ENCODE measurements at regions not wholly inside any gene's neighbourhood (a gene's known extent, or its start where the extent isn't known, plus 50 kb on each side); places are given as distances from the start of the nearest gene placed in this dataset.

- no peak for TF ChIP-seq ZSCAN23 (tag by site-specific recombination; IDR thresholded peaks at IDR 0.05)
- TF ChIP-seq CTCF (tag by site-specific recombination; IDR thresholded peaks at IDR 0.05) = no peak
- no peak for TF ChIP-seq ZNF792 (tag by site-specific recombination; IDR thresholded peaks at IDR 0.05)
- TF ChIP-seq ZNF707 (tag by site-specific recombination; IDR thresholded peaks at IDR 0.05) = no peak
- TF ChIP-seq ZBTB8A (tag by site-specific recombination; IDR thresholded peaks at IDR 0.05) = no peak
- no peak for TF ChIP-seq ZNF2 (tag by site-specific recombination; IDR thresholded peaks at IDR 0.05)
- TF ChIP-seq ZNF18 (tag by site-specific recombination; IDR thresholded peaks at IDR 0.05) = no peak
- no peak for TF ChIP-seq SP7 (tag by site-specific recombination; IDR thresholded peaks at IDR 0.05)
- no peak for TF ChIP-seq REST (tag by site-specific recombination; IDR thresholded peaks at IDR 0.05)
These were observed 755.7 kb upstream of the USP15 start for GRCh38 chr12:61504396-61505080.

All from HEK293 (cell line).